Neural progenitor cell (in vitro differentiated cells): ENCODE measurements at regions not wholly inside any gene's neighbourhood (a gene's known extent, or its start where the extent isn't known, plus 50 kb on each side); places are given as distances from the start of the nearest gene placed in this dataset.

Experiments used
- DNase-seq: peaks from one replicate; pipeline ENCODE4 v3.0.0-alpha.2; 2016; ENCODE audit warnings: low spot score
- H2AFZ ChIP-seq: fragments of 200-600 bp; sonication (generic); replicated peaks from 2 replicates; pipeline ENCODE4 v1.6.1; 2016; ENCODE audit warnings: antibody characterized with exemption
- H3F3A ChIP-seq: fragments of 200-600 bp; sonication (generic); 2 replicates; pipeline ENCODE4 v1.6.1; 2016; ENCODE audit warnings: antibody characterized with exemption, low read depth
- H3K27ac ChIP-seq: fragments of 200-600 bp; sonication (generic); 2 replicates; pipeline ENCODE4 v1.5.1; 2016; ENCODE audit warnings: mild to moderate bottlenecking
- H3K27me3 ChIP-seq: fragments of 200-600 bp; sonication (generic); 2 replicates; pipeline ENCODE4 v1.6.1; 2016; ENCODE audit warnings: mild to moderate bottlenecking, moderate library complexity
- H3K36me3 ChIP-seq: fragments of 200-600 bp; sonication (generic); 2 replicates; pipeline ENCODE4 v1.5.1; 2016
- H3K4me1 ChIP-seq: fragments of 200-600 bp; sonication (generic); 2 replicates; pipeline ENCODE4 v1.6.1; 2016; ENCODE audit warnings: mixed run types
- H3K4me2 ChIP-seq: fragments of 200-600 bp; sonication (generic); 2 replicates; pipeline ENCODE4 v1.6.1; 2016
- H3K4me3 ChIP-seq: fragments of 200-600 bp; sonication (generic); 2 replicates; pipeline ENCODE4 v1.5.1; 2016
- H3K79me2 ChIP-seq: fragments of 200-600 bp; sonication (generic); 2 replicates; pipeline ENCODE4 v1.6.1; 2016; ENCODE audit warnings: low read depth
- H3K9ac ChIP-seq: fragments of 200-600 bp; sonication (generic); 2 replicates; pipeline ENCODE4 v1.6.1; 2016
- H3K9me3 ChIP-seq: fragments of 200-600 bp; sonication (generic); 2 replicates; pipeline ENCODE4 v1.5.1; 2016; ENCODE audit warnings: low read depth
- H4K20me1 ChIP-seq: fragments of 200-600 bp; sonication (generic); 2 replicates; pipeline ENCODE4 v1.6.1; 2016; ENCODE audit warnings: low read depth
- H3K27ac Mint-ChIP-seq: 3 replicates; pipeline ENCODE4 v1.8.0; 2021; ENCODE audit warnings: mixed read lengths
- H3K27me3 Mint-ChIP-seq: 2 replicates; pipeline ENCODE4 v1.8.0; 2022; ENCODE audit warnings: low read depth, mild to moderate bottlenecking, inconsistent platforms, moderate library complexity, mixed read lengths; ENCODE audit not compliant: insufficient read depth
- H3K36me3 Mint-ChIP-seq: 3 replicates; pipeline ENCODE4 v1.8.0; 2021; ENCODE audit warnings: mixed read lengths
- H3K4me1 Mint-ChIP-seq: 3 replicates; pipeline ENCODE4 v1.8.0; 2021; ENCODE audit warnings: mixed read lengths
- H3K4me3 Mint-ChIP-seq: 3 replicates; pipeline ENCODE4 v1.8.0; 2021; ENCODE audit warnings: mild to moderate bottlenecking, moderate library complexity, mixed read lengths
- H3K9me3 Mint-ChIP-seq: 3 replicates; pipeline ENCODE4 v1.8.0; 2020; ENCODE audit warnings: mixed read lengths
- CTCF ChIP-seq: fragments of 200-600 bp; sonication (generic); IDR thresholded peaks from 2 replicates; pipeline ENCODE4 v1.5.1; 2017; ENCODE audit warnings: antibody characterized with exemption, mild to moderate bottlenecking
- EZH2 ChIP-seq: fragments of 200-600 bp; sonication (generic); IDR thresholded peaks from 2 replicates; pipeline ENCODE4 v1.6.1; 2017; ENCODE audit warnings: antibody characterized with exemption, mild to moderate bottlenecking, moderate library complexity
- EZH2phosphoT487 ChIP-seq: fragments of 200-600 bp; sonication (generic); IDR thresholded peaks from 2 replicates; pipeline ENCODE4 v1.6.1; 2017; ENCODE audit warnings: antibody characterized with exemption

DNA sequence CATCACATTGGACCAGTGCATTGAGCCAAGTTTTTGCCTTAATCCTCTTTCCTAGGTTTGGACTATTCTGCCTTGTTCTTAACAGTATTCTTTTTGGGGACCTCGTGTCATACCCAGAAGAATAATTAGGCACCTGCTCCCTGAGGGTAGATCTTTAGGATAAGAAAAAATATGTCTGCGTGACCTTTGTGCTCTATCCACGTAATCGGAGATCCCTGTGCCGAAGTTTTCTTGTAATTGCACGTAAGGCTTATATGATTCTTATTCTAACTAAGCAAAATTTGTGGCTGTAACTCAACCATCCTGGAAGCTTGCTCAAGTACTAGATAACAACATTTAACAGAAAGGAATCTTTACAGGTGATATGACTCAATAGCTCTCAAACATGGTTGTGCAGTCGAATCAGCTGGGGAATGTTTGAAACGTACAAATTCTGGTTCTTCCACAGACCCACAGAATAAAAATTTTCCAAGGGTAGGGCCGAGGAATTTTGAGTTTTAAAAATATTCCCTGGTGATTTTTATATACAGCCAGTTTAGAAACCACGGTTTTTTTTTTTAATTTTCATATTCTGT, 344.3 kb downstream of the GBA3 start:
- no peaks in the 10 kb centered on the region for H4K20me1 ChIP-seq
- H3K36me3 ChIP-seq = no peaks in the 10 kb centered on the region
- TF ChIP-seq EZH2 (no peak), EZH2phosphoT487 (no peak), CTCF (no peak)
- no peaks in the 10 kb centered on the region for H3K4me1 Mint-ChIP-seq
- no peaks in the 10 kb centered on the region for H3K9me3 ChIP-seq
- H3K4me3 ChIP-seq = no peak overlapping the region
- H2AFZ ChIP-seq = no peak overlapping the region
- H3K4me1 ChIP-seq = no peaks in the 10 kb centered on the region
- DNase-seq = no peak
- H3K4me2 ChIP-seq = no peak overlapping the region
- H3K4me3 Mint-ChIP-seq = no peak overlapping the region
- H3K27ac Mint-ChIP-seq = no peak overlapping the region
- H3K27ac ChIP-seq = no peak overlapping the region
- no peaks in the 10 kb centered on the region for H3K79me2 ChIP-seq
- no peaks in the 10 kb centered on the region for H3K27me3 ChIP-seq
- H3K27me3 Mint-ChIP-seq = no peaks in the 10 kb centered on the region
- H3K9me3 Mint-ChIP-seq = no peaks in the 10 kb centered on the region
- no peaks in the 10 kb centered on the region for H3F3A ChIP-seq
- no peak overlapping the region for H3K9ac ChIP-seq
- no peaks in the 10 kb centered on the region for H3K36me3 Mint-ChIP-seq

GRCh38 chr4:23036503-23036902, 343.8 kb downstream of the GBA3 start:
- no peaks in the 10 kb centered on the region for H4K20me1 ChIP-seq
- Mint-ChIP-seq H3K4me1 (no peaks in the 10 kb centered on the region), H3K9me3 (no peaks in the 10 kb centered on the region), H3K36me3 (no peaks in the 10 kb centered on the region), H3K4me3 (no peak overlapping the region), H3K27ac (no peak overlapping the region), H3K27me3 (no peaks in the 10 kb centered on the region)
- no peak overlapping the region for H2AFZ ChIP-seq
- no peaks in the 10 kb centered on the region for H3K4me1 ChIP-seq
- H3K36me3 ChIP-seq = no peaks in the 10 kb centered on the region
- H3K4me3 ChIP-seq = no peak overlapping the region
- H3K27me3 ChIP-seq = no peaks in the 10 kb centered on the region
- no peak overlapping the region for H3K27ac ChIP-seq
- TF ChIP-seq EZH2 (no peak), CTCF (no peak), EZH2phosphoT487 (no peak)
- no peaks in the 10 kb centered on the region for H3K9me3 ChIP-seq
- no peaks in the 10 kb centered on the region for H3K79me2 ChIP-seq
- H3K9ac ChIP-seq = no peak overlapping the region
- no peaks in the 10 kb centered on the region for H3F3A ChIP-seq
- H3K4me2 ChIP-seq = no peak overlapping the region
- DNase-seq = no peak

DNA sequence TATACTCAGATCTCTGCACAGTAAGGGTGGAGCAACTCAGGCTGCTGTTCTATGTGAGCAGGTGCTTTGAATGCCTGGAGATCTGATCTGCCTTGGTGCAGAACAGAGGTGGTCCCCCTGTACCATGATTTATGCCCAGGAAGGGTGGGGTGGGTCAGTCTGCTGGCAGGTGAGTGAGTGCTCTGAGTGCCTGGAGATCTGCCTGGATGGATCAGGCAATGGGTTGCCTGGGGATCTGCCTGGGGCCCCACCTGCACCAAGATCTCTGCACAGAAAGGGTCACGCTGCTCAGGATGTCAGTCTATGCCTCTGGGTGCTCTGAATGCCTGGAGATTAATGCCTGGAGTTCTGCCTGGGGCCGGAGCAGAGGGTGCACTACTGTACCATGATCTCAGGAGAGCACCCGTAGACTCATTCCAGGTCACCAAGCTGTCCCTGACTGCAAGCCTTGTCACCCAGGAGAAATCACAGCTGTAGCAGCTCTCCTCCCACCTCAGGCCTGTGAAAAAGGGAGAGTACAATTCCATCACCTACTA, 342.9 kb downstream of the GBA3 start:
- Histone ChIP-seq H2AFZ (no peak overlapping the region), H3K27me3 (no peaks in the 10 kb centered on the region), H3K36me3 (no peaks in the 10 kb centered on the region), H3K9ac (no peak overlapping the region), H3K4me3 (no peak overlapping the region), H3K27ac (no peak overlapping the region), H3K4me1 (no peaks in the 10 kb centered on the region), H3F3A (no peaks in the 10 kb centered on the region), H3K9me3 (no peaks in the 10 kb centered on the region), H3K79me2 (no peaks in the 10 kb centered on the region), H4K20me1 (no peaks in the 10 kb centered on the region), H3K4me2 (no peak overlapping the region)
- H3K4me1 Mint-ChIP-seq = no peaks in the 10 kb centered on the region
- DNase-seq = no peak
- H3K27ac Mint-ChIP-seq = no peak overlapping the region
- H3K27me3 Mint-ChIP-seq = no peaks in the 10 kb centered on the region
- H3K36me3 Mint-ChIP-seq = no peaks in the 10 kb centered on the region
- H3K4me3 Mint-ChIP-seq = no peak overlapping the region
- no peaks in the 10 kb centered on the region for H3K9me3 Mint-ChIP-seq
- TF ChIP-seq EZH2 = no peak
- no peak for TF ChIP-seq EZH2phosphoT487
- TF ChIP-seq CTCF = no peak
